HFFc6 (cell line): ENCODE measurements at regions not wholly inside any gene's neighbourhood (a gene's known extent, or its start where the extent isn't known, plus 50 kb on each side); places are given as distances from the start of the nearest gene placed in this dataset.
A peak's percentile ranks its signal among the peaks of the same experiment; 100 is the strongest.

Experiments
- DNase-seq: peaks from one replicate; pipeline ENCODE4 v3.0.0-alpha.2; 2018
- H3K27ac Mint-ChIP-seq: 2 replicates; pipeline ENCODE4 v1.8.0; 2020; ENCODE audit warnings: mild to moderate bottlenecking, mixed read lengths
- H3K27me3 Mint-ChIP-seq: 2 replicates; pipeline ENCODE4 v1.8.0; 2021; ENCODE audit warnings: mild to moderate bottlenecking, moderate library complexity, mixed read lengths; ENCODE audit not compliant: insufficient read depth
- H3K36me3 Mint-ChIP-seq: 2 replicates; pipeline ENCODE4 v1.8.0; 2021; ENCODE audit warnings: low read depth, mixed read lengths
- H3K4me1 Mint-ChIP-seq: 2 replicates; pipeline ENCODE4 v1.8.0; 2020; ENCODE audit warnings: low read depth, mixed read lengths
- H3K4me3 Mint-ChIP-seq: 2 replicates; pipeline ENCODE4 v1.8.0; 2020; ENCODE audit warnings: mild to moderate bottlenecking, moderate library complexity, mixed read lengths
- H3K9me3 Mint-ChIP-seq: 2 replicates; pipeline ENCODE4 v1.8.0; 2020; ENCODE audit warnings: mild to moderate bottlenecking, mixed read lengths
- CTCF ChIP-seq: fragments of 200-600 bp; sonication (generic); IDR thresholded peaks from 2 replicates; pipeline ENCODE4 v1.5.0; 2021; ENCODE audit warnings: antibody characterized with exemption, mild to moderate bottlenecking

DNA sequence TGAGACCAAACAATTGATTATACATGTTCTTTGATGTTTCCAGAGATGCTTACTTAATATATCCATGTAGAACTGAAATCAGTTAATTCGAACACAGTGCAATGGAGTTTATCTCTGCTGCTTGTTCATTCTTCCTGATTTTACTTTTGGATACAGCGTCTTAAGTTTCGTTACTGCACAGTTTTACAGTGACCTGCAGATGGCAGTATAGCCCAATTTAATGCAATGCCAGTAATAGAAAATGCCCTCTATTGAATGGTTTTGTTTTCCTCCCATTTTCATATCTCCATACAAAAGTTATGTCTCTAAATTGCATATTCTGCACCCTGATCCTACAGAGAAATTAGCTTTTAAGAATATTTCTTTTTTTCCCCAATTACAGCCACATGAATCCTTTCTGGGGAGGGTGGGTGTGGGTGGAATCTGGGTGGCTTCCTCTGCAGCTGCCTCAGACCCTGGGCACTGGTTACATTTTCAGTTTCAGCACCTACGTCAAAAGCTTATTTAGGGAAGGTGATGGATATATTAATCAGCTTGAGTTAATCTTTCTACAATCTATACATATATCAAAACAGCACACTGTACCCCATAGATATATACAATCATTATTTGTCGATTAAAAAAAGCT is 101.1 kb upstream of the DCD start:
- H3K4me1 Mint-ChIP-seq: no peaks in the 10 kb centered on the region
- peak; percentile 42 for DNase-seq
- TF ChIP-seq CTCF: peak; percentile 89
- H3K9me3 Mint-ChIP-seq: no peaks in the 10 kb centered on the region
- no peak overlapping the region for H3K27ac Mint-ChIP-seq
- H3K27me3 Mint-ChIP-seq: no peaks in the 10 kb centered on the region; the same call in none of the 2 replicates
- H3K36me3 Mint-ChIP-seq: no peaks in the 10 kb centered on the region
- no peak overlapping the region for H3K4me3 Mint-ChIP-seq

GRCh38 chr12:54744590-54744989 is 96.4 kb upstream of the DCD start:
- no peaks in the 10 kb centered on the region for H3K4me1 Mint-ChIP-seq
- H3K36me3 Mint-ChIP-seq: no peaks in the 10 kb centered on the region
- no peak overlapping the region for H3K4me3 Mint-ChIP-seq
- DNase-seq: no peak
- no peak for TF ChIP-seq CTCF
- H3K9me3 Mint-ChIP-seq: no peaks in the 10 kb centered on the region
- no peak overlapping the region for H3K27ac Mint-ChIP-seq
- no peaks in the 10 kb centered on the region for H3K27me3 Mint-ChIP-seq

GRCh38 chr12:54740882-54741281 is 92.7 kb upstream of the DCD start:
- H3K27me3 Mint-ChIP-seq: no peaks in the 10 kb centered on the region
- H3K4me3 Mint-ChIP-seq: no peak overlapping the region
- H3K9me3 Mint-ChIP-seq: no peaks in the 10 kb centered on the region
- no peaks in the 10 kb centered on the region for H3K36me3 Mint-ChIP-seq
- no peaks in the 10 kb centered on the region for H3K4me1 Mint-ChIP-seq
- TF ChIP-seq CTCF: no peak
- no peak for DNase-seq
- no peak overlapping the region for H3K27ac Mint-ChIP-seq

DNA sequence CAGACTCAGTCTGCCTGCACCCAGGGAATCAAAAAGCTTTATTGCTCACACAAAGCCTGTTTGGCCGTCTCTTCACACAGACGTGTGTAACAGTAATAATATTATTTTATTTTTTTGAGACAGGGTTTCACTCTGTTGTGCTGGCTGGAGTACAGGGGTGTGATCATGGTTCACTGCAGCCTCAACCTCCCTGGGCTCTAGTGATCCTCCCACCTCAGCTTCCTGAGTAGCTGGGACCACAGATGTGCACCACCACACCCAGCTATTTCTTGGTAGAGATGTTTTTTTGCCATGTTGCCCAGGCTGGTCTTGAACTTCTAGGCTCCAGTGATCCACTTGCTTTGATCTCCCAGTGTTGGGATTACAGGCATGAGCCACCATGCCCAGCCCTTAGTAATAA is 88.4 kb upstream of the DCD start:
- Mint-ChIP-seq H3K4me3 (no peak overlapping the region), H3K27ac (no peak overlapping the region), H3K9me3 (no peaks in the 10 kb centered on the region), H3K36me3 (no peaks in the 10 kb centered on the region), H3K4me1 (no peaks in the 10 kb centered on the region), H3K27me3 (peaks cover 3% of the 10 kb centered on the region; the same call in 1 of the 2 replicates)
- DNase-seq: no peak
- TF ChIP-seq CTCF: no peak

- Mint-ChIP-seq H3K4me3 (no peak overlapping the region), H3K27me3 (peaks cover 9% of the 10 kb centered on the region; the same call in 1 of the 2 replicates), H3K27ac (no peak overlapping the region), H3K36me3 (no peaks in the 10 kb centered on the region), H3K4me1 (no peaks in the 10 kb centered on the region), H3K9me3 (no peaks in the 10 kb centered on the region)
- no peak for DNase-seq
- TF ChIP-seq CTCF: no peak
Observed at GRCh38 chr12:54734196-54734950, 86.2 kb upstream of the DCD start.
